Kidney (tissue), 13 donors: ENCODE measurements at regions not wholly inside any gene's neighbourhood (a gene's known extent, or its start where the extent isn't known, plus 50 kb on each side); places are given as distances from the start of the nearest gene placed in this dataset.

Source experiments
- DNase-seq, 5 donors: peaks; one replicate each; pipeline ENCODE4 v3.0.0-alpha.2; 2013 to 2020
- FAIRE-seq: peaks from 2 replicates; lab custom pipeline; 2012; peaks lifted over from hg19 to GRCh38; lab: Jason Lieb, UNC
- H3K27ac ChIP-seq, 2 donors: one replicate each; pipeline ENCODE4 v1.7.0; 2013; ENCODE audit warnings: low read depth in 2 of 2, low read length in 2 of 2, inconsistent platforms in 1 of 2
- H3K27me3 ChIP-seq: one replicate; pipeline ENCODE4 v1.7.1; 2013; ENCODE audit warnings: low read length, inconsistent platforms; ENCODE audit not compliant: control insufficient read depth, insufficient read depth
- H3K36me3 ChIP-seq, 3 donors: one replicate each; pipeline versions ENCODE4 v1.7.0 to v1.7.1; 2013; ENCODE audit warnings: low read length in 3 of 3, control low read depth in 1 of 3, inconsistent platforms in 1 of 3; ENCODE audit not compliant: insufficient read depth in 3 of 3, control insufficient read depth in 2 of 3
- H3K4me1 ChIP-seq, 3 donors: one replicate each; pipeline versions ENCODE4 v1.7.0 to v1.7.1; 2013; ENCODE audit warnings: low read length in 3 of 3, inconsistent platforms in 1 of 3, low read depth in 1 of 3; ENCODE audit not compliant: control insufficient read depth in 2 of 3, insufficient read depth in 2 of 3
- H3K4me3 ChIP-seq, 3 donors: one replicate each; pipeline versions ENCODE4 v1.7.0 to v1.8.1; 2013; ENCODE audit warnings: low read length in 3 of 3, control low read depth in 1 of 3, inconsistent platforms in 1 of 3
- H3K9ac ChIP-seq, 3 donors: one replicate each; pipeline versions ENCODE4 v1.7.0 to v1.7.1; 2013; ENCODE audit warnings: low read length in 3 of 3, control low read depth in 1 of 3, inconsistent platforms in 1 of 3
- H3K9me3 ChIP-seq, 3 donors: one replicate each; pipeline versions ENCODE4 v1.7.0 to v1.7.1; 2013; ENCODE audit warnings: low read length in 3 of 3, control low read depth in 1 of 3, inconsistent platforms in 1 of 3; ENCODE audit not compliant: control insufficient read depth in 2 of 3, insufficient read depth in 1 of 3
- intact Hi-C: fragments of 100-400 bp; cut with DNase I; formaldehyde crosslinking; loops from one replicate; pipeline ENCODE4 v1.11.1; 2022
- TF ChIP-seq, protein P1 (sequence below): IDR thresholded peaks from 3 replicates; pipeline ENCODE4 v1.5.1; 2012; ENCODE audit warnings: mild to moderate bottlenecking, moderate library complexity, borderline replicate concordance; ENCODE audit not compliant: insufficient read depth; ENCODE audit errors: extremely low read depth
- donor health status: control.
- donor health status: control.
- donor health status: control.
- donor health status: control.
- donor health status: control.
- donor health status: DM: yes; HTN: yes; CAD: no.
- donor health status: Normal renal cell carcinoma (clear cell type).

DNA sequence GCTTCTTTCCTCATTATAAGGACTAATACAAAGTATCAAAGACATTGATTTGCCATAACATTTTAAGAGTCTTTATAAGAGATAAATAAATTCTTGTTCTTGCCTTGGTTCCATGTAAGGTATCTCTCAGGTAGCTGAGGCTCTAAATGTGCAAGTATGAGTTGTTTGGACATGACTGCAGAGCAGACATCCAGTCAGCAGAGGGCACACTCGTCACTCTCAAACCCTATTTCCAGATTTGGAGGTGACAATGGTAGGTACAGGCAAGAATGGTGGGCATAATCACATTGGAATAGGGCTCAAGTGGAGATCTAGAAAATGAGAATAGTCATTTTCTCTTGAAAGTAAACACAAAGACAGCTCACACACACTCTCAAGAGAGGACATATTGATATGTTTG, 133.3 kb upstream of the ZIC3 start:
- Histone ChIP-seq H3K36me3 (no peaks in the 10 kb centered on the region), H3K27me3 (peaks cover 11% of the 10 kb centered on the region), H3K4me1 (peaks cover 0 to 4% (median 0%) of the 10 kb centered on the region in 3 donors), H3K27ac (no peak overlapping the region), H3K9me3 (no peaks in the 10 kb centered on the region), H3K9ac (no peak overlapping the region), H3K4me3 (no peak overlapping the region)
- peak in 1 of 5 donors; percentile 28 for DNase-seq
- TF ChIP-seq, protein P1, sequence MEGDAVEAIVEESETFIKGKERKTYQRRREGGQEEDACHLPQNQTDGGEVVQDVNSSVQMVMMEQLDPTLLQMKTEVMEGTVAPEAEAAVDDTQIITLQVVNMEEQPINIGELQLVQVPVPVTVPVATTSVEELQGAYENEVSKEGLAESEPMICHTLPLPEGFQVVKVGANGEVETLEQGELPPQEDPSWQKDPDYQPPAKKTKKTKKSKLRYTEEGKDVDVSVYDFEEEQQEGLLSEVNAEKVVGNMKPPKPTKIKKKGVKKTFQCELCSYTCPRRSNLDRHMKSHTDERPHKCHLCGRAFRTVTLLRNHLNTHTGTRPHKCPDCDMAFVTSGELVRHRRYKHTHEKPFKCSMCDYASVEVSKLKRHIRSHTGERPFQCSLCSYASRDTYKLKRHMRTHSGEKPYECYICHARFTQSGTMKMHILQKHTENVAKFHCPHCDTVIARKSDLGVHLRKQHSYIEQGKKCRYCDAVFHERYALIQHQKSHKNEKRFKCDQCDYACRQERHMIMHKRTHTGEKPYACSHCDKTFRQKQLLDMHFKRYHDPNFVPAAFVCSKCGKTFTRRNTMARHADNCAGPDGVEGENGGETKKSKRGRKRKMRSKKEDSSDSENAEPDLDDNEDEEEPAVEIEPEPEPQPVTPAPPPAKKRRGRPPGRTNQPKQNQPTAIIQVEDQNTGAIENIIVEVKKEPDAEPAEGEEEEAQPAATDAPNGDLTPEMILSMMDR = peak; percentile 18
- FAIRE-seq = no peak
- intact Hi-C loops = no loop called here

DNA sequence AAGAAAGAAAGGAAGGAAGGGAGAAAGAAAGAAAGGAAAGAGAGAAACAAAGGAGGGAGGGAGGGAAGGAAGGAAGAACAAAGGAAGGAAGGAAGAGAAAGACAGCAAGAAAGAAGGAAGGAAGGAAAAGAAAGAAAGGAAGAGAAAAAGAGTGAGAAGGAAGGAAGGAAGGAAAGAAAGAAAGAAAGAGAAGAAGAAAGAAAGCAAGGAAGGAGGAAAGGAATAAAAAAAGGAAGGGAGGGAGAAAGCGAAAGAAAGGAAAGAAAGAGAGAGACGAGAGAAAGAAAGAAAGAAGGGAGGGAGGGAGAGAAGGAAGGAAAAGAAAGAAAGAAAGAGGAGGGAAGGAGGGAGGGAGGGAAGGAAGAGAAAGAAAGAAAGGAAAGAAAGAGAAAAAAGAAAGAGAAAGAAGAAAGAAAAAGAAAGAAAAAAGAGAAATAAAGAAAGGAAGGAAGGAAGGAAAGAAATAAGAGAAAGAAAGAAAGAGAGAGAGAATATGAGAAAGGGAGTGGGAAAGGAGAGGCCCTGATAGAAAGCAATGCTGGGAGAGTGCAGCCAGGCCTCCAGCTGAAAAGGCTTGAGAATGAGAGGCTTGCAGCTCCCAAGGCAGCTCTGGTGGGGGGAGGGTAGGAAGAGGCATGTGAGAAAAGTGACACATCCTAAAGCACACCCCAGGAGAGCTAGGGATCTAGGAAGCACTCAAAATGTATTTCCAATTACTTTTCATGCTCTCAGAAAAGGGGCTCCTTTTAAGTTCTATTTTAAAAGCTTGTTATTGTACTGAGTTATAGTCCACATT, 134.0 kb upstream of the ZIC3 start:
- H3K27me3 ChIP-seq = peaks cover 14% of the 10 kb centered on the region
- FAIRE-seq = no peak
- intact Hi-C loops = no loop called here

DNA sequence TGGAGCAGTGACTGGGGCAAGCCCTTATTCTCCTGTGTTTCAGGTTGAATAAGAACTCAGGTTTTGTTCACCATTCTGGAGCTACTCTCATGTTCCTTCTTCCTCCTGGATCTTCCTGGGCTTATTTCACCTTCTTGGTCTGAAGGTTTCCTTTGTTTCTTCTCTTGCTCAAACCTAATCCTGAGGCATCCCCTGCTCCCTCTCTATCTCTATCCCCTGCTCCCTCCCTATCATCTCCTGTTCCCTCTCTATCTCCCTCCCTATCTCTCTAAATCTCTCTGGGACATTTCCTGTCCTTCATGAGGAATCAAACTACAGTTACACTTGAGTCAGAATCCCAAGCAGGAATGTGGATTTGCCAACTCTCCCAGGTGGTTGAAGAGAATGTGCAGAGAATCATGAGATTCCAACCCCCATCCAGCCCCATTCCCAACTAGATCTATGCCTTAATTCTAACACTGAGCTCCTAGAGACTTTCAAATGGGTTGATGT, 134.9 kb upstream of the ZIC3 start:
- TF ChIP-seq, protein P1 = no peak
- H3K4me1 ChIP-seq = peaks cover 0 to 6% (median 0%) of the 10 kb centered on the region in 3 donors
- FAIRE-seq (no peak), DNase-seq (no peak)
- H3K9me3 ChIP-seq = no peaks in the 10 kb centered on the region
- H3K27me3 ChIP-seq = peaks cover 18% of the 10 kb centered on the region
- no peaks in the 10 kb centered on the region for H3K36me3 ChIP-seq
- H3K27ac ChIP-seq = no peak overlapping the region
- H3K4me3 ChIP-seq = no peak overlapping the region
- no peak overlapping the region for H3K9ac ChIP-seq
- intact Hi-C loops = no loop called here

More for the DNA sequence above, 134.0 kb upstream of the ZIC3 start:
- no peak overlapping the region for H3K9ac ChIP-seq
- no peak overlapping the region for H3K4me3 ChIP-seq
- no peaks in the 10 kb centered on the region for H3K9me3 ChIP-seq
- TF ChIP-seq, protein P1 = no peak
- H3K36me3 ChIP-seq = no peaks in the 10 kb centered on the region
- H3K27ac ChIP-seq = no peak overlapping the region
- H3K4me1 ChIP-seq = peaks cover 0 to 6% (median 0%) of the 10 kb centered on the region in 3 donors
- DNase-seq = no peak
